HCT116 (cell line): ENCODE measurements at regions not wholly inside any gene's neighbourhood (a gene's known extent, or its start where the extent isn't known, plus 50 kb on each side); places are given as distances from the start of the nearest gene placed in this dataset.

Source experiments
- ATAC-seq: fragments of 200-7000 bp; cut with Tn5 transposase; 2 replicates; pipeline ENCODE4 v1.9.1; 2020; ENCODE audit warnings: mild to moderate bottlenecking, moderate library complexity
- BruUV-seq: library from RNA; stranded (reverse); fragments of 400-500 nt; replicated peaks from 2 replicates; lab custom pipeline; 2021; lab: Mats Ljungman, UMichigan
- CTCF ChIA-PET: fragments of 300-600 bp; sonication (Branson Sonifier 250); formaldehyde crosslinking; loops from one replicate; lab custom pipeline; 2021; ENCODE audit warnings: antibody characterized with exemption; lab: Charles Lee
- POLR2A ChIA-PET: fragments of 300-600, 350-600 bp; sonication (Branson Sonifier 250); formaldehyde crosslinking; loops from one replicate; lab custom pipeline; 2021; ENCODE audit warnings: antibody characterized with exemption; lab: Charles Lee
- RAD21 ChIA-PET, 2 experiments: fragments of 300-600 bp; sonication (Branson Sonifier 250); formaldehyde crosslinking; loops; one replicate each; lab custom pipeline; 2023; ENCODE audit warnings: low total read pairs in 2 of 2; ENCODE audit not compliant: uncharacterized antibody in 2 of 2, unreplicated experiment in 2 of 2, low non-redundant PET in 1 of 2; lab: Charles Lee
- DNase-seq: peaks from one replicate; pipeline ENCODE4 v3.0.0-alpha.2; 2010; ENCODE audit warnings: low read depth, low spot score
- H2AFZ ChIP-seq: fragments of 200-600 bp; shearing (Covaris generic), sonication (generic); 2 replicates; pipeline ENCODE4 v1.6.1; 2017; ENCODE audit warnings: low read depth, mixed run types, mixed read lengths, antibody characterized with exemption, low read length; ENCODE audit not compliant: poor library complexity, severe bottlenecking
- H3K27ac ChIP-seq: 2 replicates; pipeline ENCODE4 v1.5.1; 2012; ENCODE audit warnings: low read depth, low read length
- H3K27me3 ChIP-seq: fragments of 200-600 bp; sonication (generic); 2 replicates; pipeline ENCODE4 v1.6.1; 2016; ENCODE audit warnings: mixed run types, low read length, mixed read lengths; ENCODE audit not compliant: insufficient read depth
- H3K36me3 ChIP-seq, 2 experiments: fragments of 200-500 bp in 1 of 2; fragments of 200-600 bp in 1 of 2; sonication (Bioruptor generic) in 1 of 2; sonication (generic) in 1 of 2; 2 replicates each; pipeline versions ENCODE4 v1.5.1 to v1.6.1; 2014 to 2016; ENCODE audit warnings: low read length in 2 of 2, inconsistent platforms in 1 of 2, mixed read lengths in 1 of 2, mixed run types in 1 of 2; ENCODE audit not compliant: insufficient read depth in 2 of 2, control insufficient read depth in 1 of 2
- H3K4me1 ChIP-seq, 2 experiments: fragments of 200-600 bp in 1 of 2; sonication (generic) in 1 of 2; 2 replicates each; pipeline versions ENCODE4 v1.5.1 to v1.6.1; 2012 to 2017; ENCODE audit warnings: low read length in 2 of 2, inconsistent platforms in 1 of 2, mild to moderate bottlenecking in 1 of 2, mixed read lengths in 1 of 2, mixed run types in 1 of 2, moderate library complexity in 1 of 2; ENCODE audit not compliant: insufficient read depth in 2 of 2, control insufficient read depth in 1 of 2
- H3K4me2 ChIP-seq: fragments of 200-600 bp; sonication (generic); 2 replicates; pipeline ENCODE4 v1.6.1; 2017; ENCODE audit warnings: mixed run types, low read length, mixed read lengths
- H3K4me3 ChIP-seq, 2 experiments: fragments of 200-600 bp in 1 of 2; sonication (generic) in 1 of 2; replicated peaks in 1 of 2; 2 replicates each; pipeline ENCODE4 v1.5.1; 2011 to 2016; ENCODE audit warnings: low read length in 2 of 2, control low read depth in 1 of 2, low read depth in 1 of 2, mild to moderate bottlenecking in 1 of 2, mixed read lengths in 1 of 2, mixed run types in 1 of 2
- H3K79me2 ChIP-seq: fragments of 200-600 bp; sonication (generic); 2 replicates; pipeline ENCODE4 v1.6.1; 2017; ENCODE audit warnings: mild to moderate bottlenecking, mixed run types, low read length, moderate library complexity, mixed read lengths; ENCODE audit not compliant: insufficient read depth
- H3K9ac ChIP-seq: fragments of 200-600 bp; sonication (generic); 2 replicates; pipeline ENCODE4 v1.6.1; 2016; ENCODE audit warnings: low read length, mixed read lengths
- H3K9me2 ChIP-seq: fragments of 200-600 bp; sonication (generic), shearing (Covaris generic); 2 replicates; pipeline ENCODE4 v1.6.1; 2017; ENCODE audit warnings: mixed run types, mild to moderate bottlenecking, moderate library complexity; ENCODE audit not compliant: insufficient read depth
- H3K9me3 ChIP-seq, 2 experiments: fragments of 200-500 bp in 1 of 2; fragments of 200-600 bp in 1 of 2; sonication (Bioruptor generic) in 1 of 2; sonication (generic) in 1 of 2; 2 replicates each; pipeline ENCODE4 v1.6.1; 2014 to 2017; ENCODE audit warnings: low read length in 2 of 2, mixed read lengths in 2 of 2, inconsistent platforms in 1 of 2, low read depth in 1 of 2, mild to moderate bottlenecking in 1 of 2, mixed run types in 1 of 2, moderate library complexity in 1 of 2; ENCODE audit not compliant: control insufficient read depth in 1 of 2, insufficient read depth in 1 of 2
- H4K20me1 ChIP-seq: fragments of 200-600 bp; sonication (generic), shearing (Covaris generic); 2 replicates; pipeline ENCODE4 v1.6.1; 2017; ENCODE audit warnings: mixed run types, mild to moderate bottlenecking, moderate library complexity; ENCODE audit not compliant: insufficient read depth
- ATF3 ChIP-seq: IDR thresholded peaks from 2 replicates; pipeline ENCODE4 v1.6.1; 2012
- CBX3 ChIP-seq: IDR thresholded peaks from 2 replicates; pipeline ENCODE4 v1.6.1; 2012; ENCODE audit warnings: low read depth
- CEBPB ChIP-seq: IDR thresholded peaks from 2 replicates; pipeline ENCODE4 v1.6.1; 2012; ENCODE audit warnings: low read depth
- CTCF ChIP-seq, 3 experiments: fragments of 200-600 bp in 1 of 3; sonication (generic) in 1 of 3; IDR thresholded peaks in 2 of 3; conservative IDR thresholded peaks in 1 of 3; 2 replicates each; pipeline ENCODE4 v1.5.1; 2012 to 2017; ENCODE audit warnings: low read depth in 2 of 3, low read length in 2 of 3, antibody characterized with exemption in 1 of 3, borderline replicate concordance in 1 of 3, control low read depth in 1 of 3, mild to moderate bottlenecking in 1 of 3, mixed read lengths in 1 of 3, mixed run types in 1 of 3, moderate library complexity in 1 of 3; ENCODE audit not compliant: insufficient read depth in 1 of 3
- ELF1 ChIP-seq: IDR thresholded peaks from 2 replicates; pipeline ENCODE4 v1.6.1; 2012; ENCODE audit warnings: low read depth, borderline replicate concordance
- EZH2 ChIP-seq: fragments of 200-600 bp; sonication (generic); IDR thresholded peaks from 2 replicates; pipeline ENCODE4 v1.6.1; 2017; ENCODE audit warnings: antibody characterized with exemption, mixed run types
- EZH2phosphoT487 ChIP-seq: fragments of 200-600 bp; IDR thresholded peaks from 2 replicates; pipeline ENCODE4 v1.6.1; 2018; ENCODE audit warnings: antibody characterized with exemption, borderline replicate concordance
- JUND ChIP-seq: IDR thresholded peaks from 2 replicates; pipeline ENCODE4 v1.6.1; 2012
- POLR2A ChIP-seq: IDR thresholded peaks from 2 replicates; pipeline ENCODE4 v1.7.0; 2011; ENCODE audit warnings: borderline replicate concordance; ENCODE audit not compliant: insufficient read depth, insufficient read length; ENCODE audit errors: extremely low read depth
- POLR2AphosphoS5 ChIP-seq: IDR thresholded peaks from 2 replicates; pipeline ENCODE4 v1.6.1; 2011; ENCODE audit warnings: mild to moderate bottlenecking, low read depth, low read length, moderate library complexity
- REST ChIP-seq: IDR thresholded peaks from 2 replicates; pipeline ENCODE4 v1.6.1; 2012; ENCODE audit warnings: low read depth
- SP1 ChIP-seq: IDR thresholded peaks from 2 replicates; pipeline ENCODE4 v1.6.1; 2012; ENCODE audit warnings: low read depth
- SRF ChIP-seq: IDR thresholded peaks from 2 replicates; pipeline ENCODE4 v1.6.1; 2012; ENCODE audit warnings: low read depth
- TCF7L2 ChIP-seq: IDR thresholded peaks from 2 replicates; pipeline ENCODE4 v1.7.0; 2011; ENCODE audit warnings: borderline replicate concordance, inconsistent platforms; ENCODE audit not compliant: insufficient read depth, insufficient read length; ENCODE audit errors: extremely low read depth
- ZBTB33 ChIP-seq: IDR thresholded peaks from 2 replicates; pipeline ENCODE4 v1.6.1; 2011; ENCODE audit warnings: mild to moderate bottlenecking, low read length, moderate library complexity; ENCODE audit not compliant: insufficient replicate concordance; ENCODE audit errors: extremely low read depth
- ZFX ChIP-seq: fragments of 450-650 bp; IDR thresholded peaks from 2 replicates; pipeline ENCODE4 v1.6.1; 2017
- intact Hi-C: fragments of 100-400 bp; cut with micrococcal nuclease; formaldehyde crosslinking; loops from 2 replicates; pipeline ENCODE4 v1.10.0; 2022
- TF ChIP-seq, protein P1 (sequence below): IDR thresholded peaks from 2 replicates; pipeline ENCODE4 v1.6.1; 2012

GRCh38 chr1:14205066-14205465, 393.4 kb upstream of the KAZN start:
- no TSS peak for BruUV-seq
- H3K4me3 ChIP-seq: no peak overlapping the region
- no peaks in the 10 kb centered on the region for H4K20me1 ChIP-seq
- ChIA-PET CTCF (no interaction called here), POLR2A (no interaction called here), RAD21 (no interaction called here)
- no peak overlapping the region for H3K27ac ChIP-seq
- no peaks in the 10 kb centered on the region for H3K4me1 ChIP-seq
- H3K4me2 ChIP-seq: no peak overlapping the region
- no peaks in the 10 kb centered on the region for H3K36me3 ChIP-seq
- H3K9me2 ChIP-seq: no peaks in the 10 kb centered on the region
- TF ChIP-seq JUND (no peak), CTCF (IDR thresholded peaks at IDR 0.05 in 2 of 3, conservative IDR thresholded peaks at IDR 0.05 in 1 of 3; ENCODE audit: borderline replicate concordance in 1 of 3, insufficient read depth in 1 of 3, low read depth in 2 of 3, low read length in 2 of 3) (no peak), CBX3 (no peak), ATF3 (no peak), TCF7L2 (no peak), POLR2AphosphoS5 (no peak), EZH2 (no peak), SRF (no peak), CEBPB (no peak), ELF1 (no peak), ZFX (no peak), SP1 (no peak), EZH2phosphoT487 (no peak), POLR2A (no peak), ZBTB33 (no peak), REST (no peak)
- TF ChIP-seq, protein P1, sequence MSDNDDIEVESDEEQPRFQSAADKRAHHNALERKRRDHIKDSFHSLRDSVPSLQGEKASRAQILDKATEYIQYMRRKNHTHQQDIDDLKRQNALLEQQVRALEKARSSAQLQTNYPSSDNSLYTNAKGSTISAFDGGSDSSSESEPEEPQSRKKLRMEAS: no peak
- H2AFZ ChIP-seq: no peak overlapping the region
- H3K9me3 ChIP-seq: no peaks in the 10 kb centered on the region
- no peaks in the 10 kb centered on the region for H3K79me2 ChIP-seq
- intact Hi-C loops: no loop called here
- no peak for DNase-seq
- H3K27me3 ChIP-seq: no peaks in the 10 kb centered on the region
- ATAC-seq: no peak
- H3K9ac ChIP-seq: no peak overlapping the region
